IMR-90 (cell line): ENCODE measurements at regions not wholly inside any gene's neighbourhood (a gene's known extent, or its start where the extent isn't known, plus 50 kb on each side); places are given as distances from the start of the nearest gene placed in this dataset.

Source experiments
- ATAC-seq: fragments of 200-7000 bp; cut with Tn5 transposase; 2 replicates; pipeline ENCODE4 v1.9.1; 2020; ENCODE audit warnings: low read depth, mild to moderate bottlenecking, moderate library complexity
- BruUV-seq: library from RNA; stranded (reverse); fragments of 400-500 nt; replicated peaks from 2 replicates; lab custom pipeline; 2021; lab: Mats Ljungman, UMichigan
- CTCF ChIA-PET: fragments of 300-600 bp; formaldehyde crosslinking; extraction: SDS; loops from one replicate; lab custom pipeline; 2021; ENCODE audit warnings: antibody characterized with exemption; lab: Yijun Ruan, JAX
- POLR2A ChIA-PET: fragments of 300-600 bp; sonication (Branson Sonifier 250); formaldehyde crosslinking; loops from one replicate; lab custom pipeline; 2022; ENCODE audit warnings: antibody characterized with exemption; ENCODE audit not compliant: unreplicated experiment; lab: Charles Lee
- DNase-seq: peaks from one replicate; pipeline ENCODE4 v3.0.0; 2013
- H2AFZ ChIP-seq: replicated peaks from 2 replicates; pipeline ENCODE3; 2013; ENCODE audit warnings: low read length, mild to moderate bottlenecking; ENCODE audit not compliant: poor library complexity
- H2AK5ac ChIP-seq: 2 replicates; pipeline ENCODE4 v1.6.1; 2013; ENCODE audit warnings: low read depth, low read length, inconsistent platforms
- H2AK9ac ChIP-seq: replicated peaks from 2 replicates; pipeline ENCODE3; 2013; ENCODE audit warnings: mild to moderate bottlenecking, low read depth, low read length, moderate library complexity; ENCODE audit not compliant: poor library complexity
- H2BK120ac ChIP-seq: 2 replicates; pipeline ENCODE4 v1.6.1; 2013; ENCODE audit warnings: low read depth, low read length, inconsistent platforms
- H2BK15ac ChIP-seq: 3 replicates; pipeline ENCODE4 v1.6.1; 2013; ENCODE audit warnings: low read depth, low read length, inconsistent platforms
- H2BK20ac ChIP-seq: 2 replicates; pipeline ENCODE4 v1.6.1; 2013; ENCODE audit warnings: low read depth, mild to moderate bottlenecking, inconsistent platforms, low read length, moderate library complexity
- H2BK5ac ChIP-seq: 2 replicates; pipeline ENCODE4 v1.6.1; 2013; ENCODE audit warnings: mild to moderate bottlenecking, low read depth, low read length, inconsistent platforms; ENCODE audit not compliant: poor library complexity, severe bottlenecking
- H3K14ac ChIP-seq: replicated peaks from 2 replicates; pipeline ENCODE4 v1.6.1; 2013; ENCODE audit warnings: low read depth, low read length, inconsistent platforms
- H3K18ac ChIP-seq: 2 replicates; pipeline ENCODE4 v1.6.1; 2013; ENCODE audit warnings: low read depth, low read length, control low read depth
- H3K23ac ChIP-seq: 2 replicates; pipeline ENCODE4 v1.6.1; 2013; ENCODE audit warnings: low read depth, low read length, inconsistent platforms
- H3K27ac ChIP-seq: 2 replicates; pipeline ENCODE4 v1.5.1; 2013; ENCODE audit warnings: mild to moderate bottlenecking, control low read depth, low read length; ENCODE audit not compliant: insufficient read depth
- H3K27me3 ChIP-seq: 2 replicates; pipeline ENCODE4 v1.6.1; 2013; ENCODE audit warnings: low read length; ENCODE audit not compliant: control insufficient read depth, insufficient read depth
- H3K36me3 ChIP-seq: 2 replicates; pipeline ENCODE4 v1.6.1; 2013; ENCODE audit warnings: low read length, mixed read lengths; ENCODE audit not compliant: control insufficient read depth, insufficient read depth
- H3K4ac ChIP-seq: 2 replicates; pipeline ENCODE4 v1.6.1; 2013; ENCODE audit warnings: low read depth, low read length, inconsistent platforms
- H3K4me1 ChIP-seq: 2 replicates; pipeline ENCODE4 v1.6.1; 2013; ENCODE audit warnings: low read length, mixed read lengths; ENCODE audit not compliant: control insufficient read depth, insufficient read depth
- H3K4me2 ChIP-seq: 2 replicates; pipeline ENCODE4 v1.6.1; 2013; ENCODE audit warnings: low read depth, mild to moderate bottlenecking, control low read depth, low read length, moderate library complexity
- H3K4me3 ChIP-seq: 2 replicates; pipeline ENCODE4 v1.5.1; 2013; ENCODE audit warnings: low read depth, mild to moderate bottlenecking, control low read depth, low read length, moderate library complexity; ENCODE audit not compliant: insufficient read depth
- H3K56ac ChIP-seq: 2 replicates; pipeline ENCODE4 v1.6.1; 2013; ENCODE audit warnings: low read length, inconsistent platforms; ENCODE audit not compliant: insufficient read depth; ENCODE audit errors: extremely low read depth
- H3K79me1 ChIP-seq, 2 experiments: 2 replicates each; pipeline ENCODE4 v1.6.1; 2013; ENCODE audit warnings: low read length in 2 of 2, inconsistent platforms in 1 of 2, low read depth in 1 of 2
- H3K9ac ChIP-seq: 2 replicates; pipeline ENCODE4 v1.6.1; 2013; ENCODE audit warnings: low read depth, low read length, control low read depth
- H3K9me1 ChIP-seq: 2 replicates; pipeline ENCODE4 v1.6.1; 2013; ENCODE audit warnings: low read length, inconsistent platforms; ENCODE audit not compliant: insufficient read depth
- H3K9me3 ChIP-seq: 2 replicates; pipeline ENCODE4 v1.6.1; 2013; ENCODE audit warnings: low read length; ENCODE audit not compliant: control insufficient read depth, insufficient read depth
- H4K20me1 ChIP-seq: 2 replicates; pipeline ENCODE4 v1.6.1; 2013; ENCODE audit warnings: low read length, inconsistent platforms; ENCODE audit not compliant: insufficient read depth
- H4K5ac ChIP-seq: 2 replicates; pipeline ENCODE4 v1.6.1; 2013; ENCODE audit warnings: mild to moderate bottlenecking, low read depth, low read length, control low read depth
- H4K8ac ChIP-seq, 2 experiments: 2 replicates each; pipeline ENCODE4 v1.6.1; 2013; ENCODE audit warnings: low read depth in 2 of 2, low read length in 2 of 2, control low read depth in 1 of 2, inconsistent platforms in 1 of 2
- H4K91ac ChIP-seq: 2 replicates; pipeline ENCODE4 v1.6.1; 2013; ENCODE audit warnings: low read depth, low read length, inconsistent platforms; ENCODE audit not compliant: insufficient read depth
- BHLHE40 ChIP-seq: fragments of 150-350 bp; IDR thresholded peaks from 2 replicates; pipeline ENCODE4 v1.6.1; 2016; ENCODE audit warnings: mild to moderate bottlenecking, low read depth, low read length
- CHD1 ChIP-seq: IDR thresholded peaks from 2 replicates; pipeline ENCODE4 v1.6.1; 2012; ENCODE audit warnings: low read depth, low read length, improper control_type of control experiment
- ELK1 ChIP-seq: fragments of 150-350 bp; IDR thresholded peaks from 2 replicates; pipeline ENCODE4 v1.6.1; 2016; ENCODE audit warnings: low read depth, mild to moderate bottlenecking, low read length, moderate library complexity, borderline replicate concordance
- FOS ChIP-seq: fragments of 150-350 bp; IDR thresholded peaks from 2 replicates; pipeline ENCODE4 v1.6.1; 2016; ENCODE audit warnings: low read depth, low read length
- MAFK ChIP-seq: IDR thresholded peaks from 2 replicates; pipeline ENCODE4 v1.6.1; 2012; ENCODE audit warnings: low read depth, low read length, improper control_type of control experiment
- MXI1 ChIP-seq: IDR thresholded peaks from 2 replicates; pipeline ENCODE4 v1.6.1; 2012; ENCODE audit warnings: low read depth, mild to moderate bottlenecking, low read length, moderate library complexity, borderline replicate concordance
- NFE2L2 ChIP-seq: fragments of 150-350 bp; IDR thresholded peaks from 2 replicates; pipeline ENCODE4 v1.6.1; 2016; ENCODE audit warnings: low read depth, mild to moderate bottlenecking, low read length
- POLR2A ChIP-seq: IDR thresholded peaks from 2 replicates; pipeline ENCODE4 v1.6.1; 2012; ENCODE audit warnings: mild to moderate bottlenecking, low read depth, low read length
- RAD21 ChIP-seq: IDR thresholded peaks from 2 replicates; pipeline ENCODE4 v1.6.1; 2012; ENCODE audit warnings: low read length, improper control_type of control experiment
- RFX5 ChIP-seq: IDR thresholded peaks from 2 replicates; pipeline ENCODE4 v1.8.0; 2012; ENCODE audit warnings: low read depth, mild to moderate bottlenecking, low read length, moderate library complexity
- WGBS, 2 experiments: methylation state at CpG; one replicate each; pipeline versions ENCODE4 v1.1.5 to v1.1.7; 2013; ENCODE audit warnings: missing lambda C conversion rate in 2 of 2; ENCODE audit not compliant: insufficient read length in 1 of 2; ENCODE audit errors: extremely low coverage in 2 of 2; 5-methylcytosine and 5-hydroxymethylcytosine counted together
- dilution Hi-C: fragments of 300-500 bp; cut with HindIII; formaldehyde crosslinking; loops from one replicate; pipeline ENCODE4 v1.14.3; 2018; ENCODE audit warnings: low sequenced_read_pairs; ENCODE audit not compliant: unreplicated experiment
- in situ Hi-C: fragments of 300-500 bp; cut with MboI; formaldehyde crosslinking; loops from 3 replicates; pipeline ENCODE4 v1.14.3; 2019; ENCODE audit warnings: low sequenced_read_pairs, inconsistent platforms, mixed read lengths
- intact Hi-C: fragments of 100-400 bp; cut with micrococcal nuclease; formaldehyde crosslinking; loops from 2 replicates; pipeline ENCODE4 v1.10.0; 2022
- TF ChIP-seq, protein P1 (sequence below): conservative IDR thresholded peaks from 2 replicates; pipeline ENCODE4 v1.5.1; 2012; ENCODE audit warnings: mild to moderate bottlenecking, low read depth, low read length, improper control_type of control experiment
- TF ChIP-seq, protein P2 (sequence below): fragments of 150-350 bp; IDR thresholded peaks from 2 replicates; pipeline ENCODE4 v1.6.1; 2017; ENCODE audit warnings: mild to moderate bottlenecking, antibody characterized with exemption, low read length, low read depth

- TF ChIP-seq, protein P1, sequence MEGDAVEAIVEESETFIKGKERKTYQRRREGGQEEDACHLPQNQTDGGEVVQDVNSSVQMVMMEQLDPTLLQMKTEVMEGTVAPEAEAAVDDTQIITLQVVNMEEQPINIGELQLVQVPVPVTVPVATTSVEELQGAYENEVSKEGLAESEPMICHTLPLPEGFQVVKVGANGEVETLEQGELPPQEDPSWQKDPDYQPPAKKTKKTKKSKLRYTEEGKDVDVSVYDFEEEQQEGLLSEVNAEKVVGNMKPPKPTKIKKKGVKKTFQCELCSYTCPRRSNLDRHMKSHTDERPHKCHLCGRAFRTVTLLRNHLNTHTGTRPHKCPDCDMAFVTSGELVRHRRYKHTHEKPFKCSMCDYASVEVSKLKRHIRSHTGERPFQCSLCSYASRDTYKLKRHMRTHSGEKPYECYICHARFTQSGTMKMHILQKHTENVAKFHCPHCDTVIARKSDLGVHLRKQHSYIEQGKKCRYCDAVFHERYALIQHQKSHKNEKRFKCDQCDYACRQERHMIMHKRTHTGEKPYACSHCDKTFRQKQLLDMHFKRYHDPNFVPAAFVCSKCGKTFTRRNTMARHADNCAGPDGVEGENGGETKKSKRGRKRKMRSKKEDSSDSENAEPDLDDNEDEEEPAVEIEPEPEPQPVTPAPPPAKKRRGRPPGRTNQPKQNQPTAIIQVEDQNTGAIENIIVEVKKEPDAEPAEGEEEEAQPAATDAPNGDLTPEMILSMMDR, result peak; percentile 47
These were observed 446.9 kb downstream of the KIF20B start (continued) for GRCh38 chr10:90148116-90148855.

DNA sequence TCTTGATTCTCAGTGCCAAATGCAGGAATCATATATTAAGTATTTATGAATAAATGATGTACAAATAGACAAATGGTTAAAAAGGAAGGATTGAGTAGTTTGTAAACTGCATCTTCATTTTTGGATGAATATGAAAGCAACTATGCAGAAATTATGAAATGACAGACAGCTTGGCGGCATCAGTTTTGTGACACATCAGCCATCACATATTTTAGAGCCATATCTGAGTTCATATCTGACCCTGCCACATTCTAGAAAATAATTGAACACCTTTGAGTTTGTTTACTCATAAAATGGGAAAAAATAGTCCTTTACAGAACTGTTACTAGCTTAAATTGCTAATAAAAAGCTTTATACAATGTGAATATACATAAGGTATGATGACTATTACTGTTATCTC, 448.2 kb downstream of the KIF20B start:
- Histone ChIP-seq H4K20me1 (no peaks in the 10 kb centered on the region), H3K79me1 (no peaks in the 10 kb centered on the region), H3K4ac (no peak overlapping the region), H4K91ac (no peak overlapping the region), H2BK15ac (no peak overlapping the region), H3K27me3 (no peaks in the 10 kb centered on the region), H3K4me3 (no peak overlapping the region), H3K4me2 (no peak overlapping the region), H3K56ac (no peak overlapping the region), H3K23ac (no peak overlapping the region), H4K8ac (no peak overlapping the region), H2BK20ac (no peak overlapping the region), H2BK120ac (no peak overlapping the region), H3K27ac (no peak overlapping the region), H3K9me1 (no peaks in the 10 kb centered on the region), H3K4me1 (no peaks in the 10 kb centered on the region), H3K36me3 (no peaks in the 10 kb centered on the region), H4K5ac (no peak overlapping the region), H2AK5ac (no peak overlapping the region), H3K18ac (no peak overlapping the region), H2AK9ac (no peak overlapping the region), H3K9me3 (no peaks in the 10 kb centered on the region), H2BK5ac (no peak overlapping the region), H3K14ac (no peak overlapping the region), H2AFZ (no peak overlapping the region), H3K9ac (no peak overlapping the region)
- dilution Hi-C loops, result no loop called here
- in situ Hi-C loops, result no loop called here
- WGBS, 2 experiments, result no CpG with 5 or more reads among the region's 1 CpG
- DNase-seq, result no peak
- intact Hi-C loops, result loop anchor here (2.0 to 5.0 kb wide), 3 partner anchors 138 to 713 kb away; no protein-coding TSS in a partner anchor
- no peak for ATAC-seq
- ChIA-PET CTCF (no interaction called here), POLR2A (no interaction called here)
- no TSS peak for BruUV-seq
- TF ChIP-seq RAD21 (no peak), NFE2L2 (no peak), CHD1 (no peak), MAFK (no peak), POLR2A (no peak), BHLHE40 (no peak), FOS (no peak), RFX5 (no peak), ELK1 (no peak), MXI1 (no peak)
- TF ChIP-seq, protein P2, sequence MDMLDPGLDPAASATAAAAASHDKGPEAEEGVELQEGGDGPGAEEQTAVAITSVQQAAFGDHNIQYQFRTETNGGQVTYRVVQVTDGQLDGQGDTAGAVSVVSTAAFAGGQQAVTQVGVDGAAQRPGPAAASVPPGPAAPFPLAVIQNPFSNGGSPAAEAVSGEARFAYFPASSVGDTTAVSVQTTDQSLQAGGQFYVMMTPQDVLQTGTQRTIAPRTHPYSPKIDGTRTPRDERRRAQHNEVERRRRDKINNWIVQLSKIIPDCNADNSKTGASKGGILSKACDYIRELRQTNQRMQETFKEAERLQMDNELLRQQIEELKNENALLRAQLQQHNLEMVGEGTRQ, result no peak
